HG02763 (cell line): ENCODE measurements at regions not wholly inside any gene's neighbourhood (a gene's known extent, or its start where the extent isn't known, plus 50 kb on each side); places are given as distances from the start of the nearest gene placed in this dataset.
"Not testable (repeated sequence)": the region's sequence is repeated elsewhere in the genome, so short reads cannot be mapped to it uniquely, and the experiment has no call there.

ENCODE experiments used
- ATAC-seq: cut with Tn5 transposase; IDR thresholded peaks from one replicate; pipeline ENCODE4 v1.9.1; 2021; ENCODE audit warnings: mild to moderate bottlenecking, moderate library complexity; ENCODE audit not compliant: unreplicated experiment

GRCh38 chr2:89831641-89832498 is 1140.4 kb downstream of the RPIA start:
- no peak for ATAC-seq

GRCh38 chr2:89833116-89833779 is 1141.8 kb downstream of the RPIA start:
- ATAC-seq: peak; percentile 48

- ATAC-seq: no peak
Observed at GRCh38 chr2:89833780-89834117, 1142.3 kb downstream of the RPIA start.

GRCh38 chr2:89834306-89834705 is 1142.8 kb downstream of the RPIA start:
- no peak for ATAC-seq

GRCh38 chr2:89836326-89836725 is 1144.9 kb downstream of the RPIA start:
- peak; percentile 32 for ATAC-seq

- peak; percentile 21 for ATAC-seq
Observed at GRCh38 chr2:89837962-89838625, 1146.6 kb downstream of the RPIA start.

- peak; percentile 33 for ATAC-seq
Observed at GRCh38 chr2:89840175-89840574, 1148.7 kb downstream of the RPIA start.

- ATAC-seq: peak; percentile 29
Observed at GRCh38 chr2:89840781-89841475, 1149.5 kb downstream of the RPIA start.

GRCh38 chr2:89841476-89841840 is 1150.0 kb downstream of the RPIA start:
- ATAC-seq: no peak

- no peak for ATAC-seq
Observed at GRCh38 chr2:89842180-89842908, 1150.9 kb downstream of the RPIA start.

- ATAC-seq: no peak
Observed at GRCh38 chr2:89844221-89844943, 1152.9 kb downstream of the RPIA start.

- no peak for ATAC-seq
Observed at GRCh38 chr2:89845532-89845931, 1154.1 kb downstream of the RPIA start.

- no peak for ATAC-seq
Observed at GRCh38 chr2:89848114-89848513, 1156.6 kb downstream of the RPIA start.

GRCh38 chr2:89848763-89849368 is 1157.4 kb downstream of the RPIA start:
- no peak for ATAC-seq

GRCh38 chr2:89849731-89850130 is 1158.3 kb downstream of the RPIA start:
- ATAC-seq: no peak

GRCh38 chr2:89850481-89850880 is 1159.0 kb downstream of the RPIA start:
- ATAC-seq: no peak

GRCh38 chr2:89850881-89851582 is 1159.6 kb downstream of the RPIA start:
- ATAC-seq: no peak

GRCh38 chr2:89851583-89851905 is 1160.1 kb downstream of the RPIA start:
- no peak for ATAC-seq

- ATAC-seq: not testable (repeated sequence)
Observed at GRCh38 chr2:89853427-89853826, 1162.0 kb downstream of the RPIA start.
